HG03432 (cell line): ENCODE measurements at regions not wholly inside any gene's neighbourhood (a gene's known extent, or its start where the extent isn't known, plus 50 kb on each side); places are given as distances from the start of the nearest gene placed in this dataset.
A peak's percentile ranks its signal among the peaks of the same experiment; 100 is the strongest.

Experiments used
- ATAC-seq: cut with Tn5 transposase; IDR thresholded peaks from one replicate; pipeline ENCODE4 v1.9.1; 2021; ENCODE audit warnings: mild to moderate bottlenecking, moderate library complexity; ENCODE audit not compliant: unreplicated experiment

- no peak for ATAC-seq
Measured at GRCh38 chr2:14826518-14826917, 194.0 kb downstream of the LRATD1 start.

- no peak for ATAC-seq
Measured at GRCh38 chr2:14827226-14828023, 194.9 kb downstream of the LRATD1 start.

- ATAC-seq, result no peak
Measured at GRCh38 chr2:14828223-14828622, 195.7 kb downstream of the LRATD1 start.

- no peak for ATAC-seq
Measured at GRCh38 chr2:14828968-14829367, 196.5 kb downstream of the LRATD1 start.

GRCh38 chr2:14831458-14831857, 198.9 kb downstream of the LRATD1 start:
- no peak for ATAC-seq

GRCh38 chr2:14843507-14844204, 211.1 kb downstream of the LRATD1 start:
- ATAC-seq, result no peak

- no peak for ATAC-seq
Measured at GRCh38 chr2:14855751-14856150, 223.2 kb downstream of the LRATD1 start.

GRCh38 chr2:14861181-14861580, 228.7 kb downstream of the LRATD1 start:
- ATAC-seq, result no peak

- no peak for ATAC-seq
Measured at GRCh38 chr2:14866736-14867352, 234.3 kb downstream of the LRATD1 start.

GRCh38 chr2:14867853-14868252, 235.3 kb downstream of the LRATD1 start:
- no peak for ATAC-seq

GRCh38 chr2:14872779-14873325, 240.3 kb downstream of the LRATD1 start:
- no peak for ATAC-seq

GRCh38 chr2:14881651-14882327, 249.3 kb downstream of the LRATD1 start:
- ATAC-seq, result no peak

GRCh38 chr2:14884651-14885050, 252.1 kb downstream of the LRATD1 start:
- ATAC-seq, result no peak

GRCh38 chr2:14891546-14891945, 259.0 kb downstream of the LRATD1 start:
- no peak for ATAC-seq

- no peak for ATAC-seq
Measured at GRCh38 chr2:14896330-14897030, 264.0 kb downstream of the LRATD1 start.

- ATAC-seq, result no peak
Measured at GRCh38 chr2:14899621-14900414, 267.3 kb downstream of the LRATD1 start.

GRCh38 chr2:14901737-14902136, 269.2 kb downstream of the LRATD1 start:
- no peak for ATAC-seq

GRCh38 chr2:14902953-14903352, 270.4 kb downstream of the LRATD1 start:
- no peak for ATAC-seq

GRCh38 chr2:14903709-14904374, 271.3 kb downstream of the LRATD1 start:
- ATAC-seq, result peak; percentile 99
